Trophoblast cell (in vitro differentiated cells and primary cell): ENCODE measurements at regions not wholly inside any gene's neighbourhood (a gene's known extent, or its start where the extent isn't known, plus 50 kb on each side); places are given as distances from the start of the nearest gene placed in this dataset.

Experiments used
- DNase-seq, 2 donors: peaks; one replicate each; pipeline ENCODE4 v3.0.0-alpha.2; 2016
- H2AFZ ChIP-seq: 2 replicates; pipeline ENCODE4 v1.6.1; 2013; ENCODE audit warnings: low read length, moderate library complexity, mild to moderate bottlenecking; ENCODE audit not compliant: insufficient read depth, poor library complexity
- H2AK5ac ChIP-seq: 2 replicates; pipeline ENCODE4 v1.6.1; 2013; ENCODE audit warnings: mild to moderate bottlenecking, low read length
- H2BK120ac ChIP-seq: 2 replicates; pipeline ENCODE4 v1.6.1; 2013; ENCODE audit warnings: low read length, mild to moderate bottlenecking, moderate library complexity; ENCODE audit not compliant: insufficient read depth, poor library complexity
- H2BK12ac ChIP-seq: 2 replicates; pipeline ENCODE4 v1.6.1; 2013; ENCODE audit warnings: mild to moderate bottlenecking, low read length, moderate library complexity
- H2BK5ac ChIP-seq: 2 replicates; pipeline ENCODE4 v1.6.1; 2013; ENCODE audit warnings: low read length, low read depth, moderate library complexity, mild to moderate bottlenecking; ENCODE audit not compliant: poor library complexity
- H3K14ac ChIP-seq: 2 replicates; pipeline ENCODE4 v1.6.1; 2013; ENCODE audit warnings: mild to moderate bottlenecking, low read length
- H3K18ac ChIP-seq: 2 replicates; pipeline ENCODE4 v1.6.1; 2013; ENCODE audit warnings: mild to moderate bottlenecking, low read length
- H3K23ac ChIP-seq: 2 replicates; pipeline ENCODE4 v1.6.1; 2013; ENCODE audit warnings: low read length
- H3K27ac ChIP-seq: 2 replicates; pipeline ENCODE4 v1.5.1; 2013; ENCODE audit warnings: low read depth, mild to moderate bottlenecking, inconsistent platforms, low read length, moderate library complexity
- H3K27me3 ChIP-seq: 2 replicates; pipeline ENCODE4 v1.6.1; 2013; ENCODE audit warnings: inconsistent platforms, mild to moderate bottlenecking, low read length, moderate library complexity; ENCODE audit not compliant: insufficient read depth
- H3K36me3 ChIP-seq, 2 experiments: 1 replicate in 1 of 2; 2 replicates in 1 of 2; pipeline ENCODE4 v1.6.1; 2013; ENCODE audit warnings: low read length in 2 of 2, mild to moderate bottlenecking in 2 of 2, moderate library complexity in 1 of 2; ENCODE audit not compliant: insufficient read depth in 2 of 2, control insufficient read depth in 1 of 2
- H3K4ac ChIP-seq: 2 replicates; pipeline ENCODE4 v1.6.1; 2013; ENCODE audit warnings: low read depth, mild to moderate bottlenecking, low read length, moderate library complexity
- H3K4me1 ChIP-seq, 2 experiments: 1 replicate in 1 of 2; 2 replicates in 1 of 2; pipeline ENCODE4 v1.6.1; 2013; ENCODE audit warnings: low read length in 2 of 2, mild to moderate bottlenecking in 2 of 2, moderate library complexity in 1 of 2; ENCODE audit not compliant: insufficient read depth in 2 of 2, control insufficient read depth in 1 of 2
- H3K4me2 ChIP-seq: 2 replicates; pipeline ENCODE4 v1.6.1; 2013; ENCODE audit warnings: inconsistent platforms, mild to moderate bottlenecking, low read length, moderate library complexity
- H3K4me3 ChIP-seq: 2 replicates; pipeline ENCODE4 v1.5.1; 2013; ENCODE audit warnings: mild to moderate bottlenecking, low read depth, low read length, inconsistent platforms
- H3K79me1 ChIP-seq: one replicate; pipeline ENCODE4 v1.6.1; 2013; ENCODE audit warnings: low read length
- H3K79me2 ChIP-seq: 2 replicates; pipeline ENCODE4 v1.6.1; 2013; ENCODE audit warnings: low read length, mild to moderate bottlenecking; ENCODE audit not compliant: control insufficient read depth, insufficient read depth, poor library complexity
- H3K9ac ChIP-seq: 2 replicates; pipeline ENCODE4 v1.6.1; 2013; ENCODE audit warnings: mild to moderate bottlenecking, low read length
- H3K9me3 ChIP-seq: 2 replicates; pipeline ENCODE4 v1.6.1; 2013; ENCODE audit warnings: low read depth, mild to moderate bottlenecking, control low read depth, inconsistent platforms, low read length; ENCODE audit not compliant: insufficient read depth
- H4K12ac ChIP-seq: 2 replicates; pipeline ENCODE4 v1.6.1; 2013; ENCODE audit warnings: low read depth, mild to moderate bottlenecking, low read length, moderate library complexity
- H4K8ac ChIP-seq: 2 replicates; pipeline ENCODE4 v1.6.1; 2013; ENCODE audit warnings: low read depth, mild to moderate bottlenecking, low read length, moderate library complexity
- H4K91ac ChIP-seq: one replicate; pipeline ENCODE4 v1.6.1; 2013; ENCODE audit warnings: low read depth, mild to moderate bottlenecking, low read length, moderate library complexity
- WGBS: extraction: QIAGEN DNeasy Blood & Tissue Kit; methylation state at CpG from one replicate; pipeline ENCODE4 v1.1.7; 2013; ENCODE audit warnings: missing lambda C conversion rate; ENCODE audit not compliant: insufficient read length, insufficient coverage; ENCODE audit errors: extremely low coverage; 5-methylcytosine and 5-hydroxymethylcytosine counted together

- Histone ChIP-seq H3K79me2 (no peaks in the 10 kb centered on the region), H4K12ac (no peak overlapping the region), H3K79me1 (no peaks in the 10 kb centered on the region), H3K9ac (no peak overlapping the region), H2BK12ac (no peak overlapping the region), H2BK5ac (no peak overlapping the region), H3K4me2 (no peak overlapping the region), H3K23ac (no peak overlapping the region), H2AFZ (no peak overlapping the region), H3K18ac (no peak overlapping the region), H4K91ac (no peak overlapping the region), H3K9me3 (no peaks in the 10 kb centered on the region), H2AK5ac (no peak overlapping the region), H3K14ac (no peak overlapping the region), H3K27me3 (no peaks in the 10 kb centered on the region), H2BK120ac (no peak overlapping the region), H3K4ac (no peak overlapping the region), H3K4me1 (no peaks in the 10 kb centered on the region), H3K27ac (no peak overlapping the region), H4K8ac (no peak overlapping the region), H3K36me3 (no peaks in the 10 kb centered on the region), H3K4me3 (no peak overlapping the region)
- WGBS = no CpG with 5 or more reads among the region's 2 CpGs
- no peak for DNase-seq
These were observed 734.4 kb upstream of the ZEB2 start for GRCh38 chr2:145254291-145254690.

GRCh38 chr2:145253492-145253891 lies 733.6 kb upstream of the ZEB2 start:
- Histone ChIP-seq H3K4ac (no peak overlapping the region), H2BK12ac (no peak overlapping the region), H2BK120ac (no peak overlapping the region)

GRCh38 chr2:145245268-145245870 lies 725.5 kb upstream of the ZEB2 start:
- no peak overlapping the region for H3K14ac ChIP-seq
- H3K23ac ChIP-seq = no peak overlapping the region
- no CpG with 5 or more reads among the region's 4 CpGs for WGBS
- DNase-seq = no peak
- H4K12ac ChIP-seq = no peak overlapping the region
- no peak overlapping the region for H3K18ac ChIP-seq
- H3K79me2 ChIP-seq = no peaks in the 10 kb centered on the region
- H2BK5ac ChIP-seq = no peak overlapping the region
- no peaks in the 10 kb centered on the region for H3K79me1 ChIP-seq
- H3K27ac ChIP-seq = no peak overlapping the region
- H2BK120ac ChIP-seq = no peak overlapping the region
- no peak overlapping the region for H2AFZ ChIP-seq
- H4K8ac ChIP-seq = no peak overlapping the region
- H3K4ac ChIP-seq = no peak overlapping the region
- no peak overlapping the region for H3K4me3 ChIP-seq
- no peaks in the 10 kb centered on the region for H3K27me3 ChIP-seq
- no peak overlapping the region for H2AK5ac ChIP-seq
- no peaks in the 10 kb centered on the region for H3K36me3 ChIP-seq
- H4K91ac ChIP-seq = no peak overlapping the region
- H3K4me1 ChIP-seq = no peaks in the 10 kb centered on the region
- H3K9ac ChIP-seq = no peak overlapping the region
- no peak overlapping the region for H2BK12ac ChIP-seq
- H3K4me2 ChIP-seq = no peak overlapping the region
- no peaks in the 10 kb centered on the region for H3K9me3 ChIP-seq

More at GRCh38 chr2:145253492-145253891, 733.6 kb upstream of the ZEB2 start:
- no peak overlapping the region for H2AK5ac ChIP-seq
- H3K18ac ChIP-seq = no peak overlapping the region
- no peak overlapping the region for H4K91ac ChIP-seq
- H3K79me2 ChIP-seq = no peaks in the 10 kb centered on the region
- H3K4me2 ChIP-seq = no peak overlapping the region
- no peak overlapping the region for H2AFZ ChIP-seq
- no peak overlapping the region for H4K12ac ChIP-seq
- H2BK5ac ChIP-seq = no peak overlapping the region
- no peak overlapping the region for H4K8ac ChIP-seq
- no peak overlapping the region for H3K14ac ChIP-seq
- H3K27ac ChIP-seq = no peak overlapping the region
- H3K4me3 ChIP-seq = no peak overlapping the region
- no peak for DNase-seq
- no peak overlapping the region for H3K23ac ChIP-seq
- no peaks in the 10 kb centered on the region for H3K36me3 ChIP-seq
- H3K9ac ChIP-seq = no peak overlapping the region
- WGBS = no CpG with 5 or more reads among the region's 1 CpG
- H3K27me3 ChIP-seq = no peaks in the 10 kb centered on the region
- H3K4me1 ChIP-seq = no peaks in the 10 kb centered on the region
- no peaks in the 10 kb centered on the region for H3K9me3 ChIP-seq
- no peaks in the 10 kb centered on the region for H3K79me1 ChIP-seq

GRCh38 chr2:145235312-145235711 lies 715.4 kb upstream of the ZEB2 start:
- Histone ChIP-seq H4K8ac (no peak overlapping the region), H2AFZ (no peak overlapping the region), H3K14ac (no peak overlapping the region), H3K4me2 (no peak overlapping the region), H3K79me1 (no peaks in the 10 kb centered on the region), H3K18ac (no peak overlapping the region), H3K36me3 (no peaks in the 10 kb centered on the region), H3K79me2 (no peaks in the 10 kb centered on the region), H3K9ac (no peak overlapping the region), H3K4ac (no peak overlapping the region), H3K9me3 (no peaks in the 10 kb centered on the region), H3K23ac (no peak overlapping the region), H2BK120ac (no peak overlapping the region), H3K27ac (no peak overlapping the region), H4K91ac (no peak overlapping the region), H3K4me1 (no peaks in the 10 kb centered on the region), H3K27me3 (no peaks in the 10 kb centered on the region), H4K12ac (no peak overlapping the region), H2BK12ac (no peak overlapping the region), H2AK5ac (no peak overlapping the region), H3K4me3 (no peak overlapping the region), H2BK5ac (no peak overlapping the region)
- WGBS = no CpG with 5 or more reads among the region's 2 CpGs
- DNase-seq = no peak
